ENCODE measurements at regions not wholly inside any gene's neighbourhood (a gene's known extent, or its start where the extent isn't known, plus 50 kb on each side); places are given as distances from the start of the nearest gene placed in this dataset.

DNA sequence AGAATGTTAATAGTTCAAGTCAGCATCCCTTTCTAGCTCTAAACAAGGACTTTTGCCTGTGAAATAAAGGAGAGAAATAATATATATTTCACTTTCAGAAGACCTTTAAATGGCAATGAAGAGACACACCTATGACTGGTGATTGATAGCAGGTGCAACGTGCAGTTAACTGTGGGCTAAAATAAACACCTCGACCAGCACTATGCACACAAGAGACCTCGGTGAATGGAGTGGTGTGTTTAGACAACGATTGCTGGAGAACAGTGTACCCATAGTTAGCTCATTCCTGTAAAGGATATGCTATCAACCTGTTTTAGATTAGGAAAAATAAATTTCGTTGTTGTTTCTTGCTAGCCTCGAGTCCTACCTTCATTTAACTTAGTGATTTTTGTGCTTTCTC, 143.4 kb downstream of the NR4A2 start:
- no peaks in the 10 kb centered on the region; the same call in 1 of the 2 replicates for H3K4me1 ChIP-seq (ENCODE audit: insufficient read depth, low read length)
- no peak overlapping the region for H3K9ac ChIP-seq (ENCODE audit: extremely low read depth, insufficient read length, low read length)
- no peak overlapping the region for H2BK12ac ChIP-seq (ENCODE audit: insufficient read length, low read depth, low read length)
- no CpG with 5 or more reads among the region's 6 CpGs for WGBS (ENCODE audit: extremely low coverage, insufficient read length, low lambda C conversion rate)
- no peak overlapping the region for H3K4me2 ChIP-seq (ENCODE audit: insufficient read depth, insufficient read length, low read length)
- H3K4ac ChIP-seq (ENCODE audit: low read depth, low read length): no peak overlapping the region
- H3K23ac ChIP-seq (ENCODE audit: insufficient read length, low read depth, low read length): no peak overlapping the region
- no peak for DNase-seq
- no peak overlapping the region for H2BK5ac ChIP-seq (ENCODE audit: insufficient read length, low read length)
- no peaks in the 10 kb centered on the region for H4K20me1 ChIP-seq (ENCODE audit: control insufficient read depth, insufficient read depth, insufficient read length)
- no peak overlapping the region for H3K56ac ChIP-seq (ENCODE audit: insufficient read length, low read depth, low read length)
- no peaks in the 10 kb centered on the region for H3K79me1 ChIP-seq (ENCODE audit: insufficient read depth, low read depth, low read length, poor library complexity, severe bottlenecking)
- H3K18ac ChIP-seq (ENCODE audit: insufficient read length, low read depth, low read length): no peak overlapping the region
- no peak overlapping the region for H3T11ph ChIP-seq (ENCODE audit: low read length)
- no peak overlapping the region for H3K27ac Mint-ChIP-seq
- no peaks in the 10 kb centered on the region for H3K79me2 ChIP-seq (ENCODE audit: insufficient read depth, low read length)
- no peak overlapping the region for H2BK15ac ChIP-seq (ENCODE audit: low read depth, low read length)
- no peaks in the 10 kb centered on the region for H3K27me3 Mint-ChIP-seq (ENCODE audit: low read depth)
- TF ChIP-seq, protein P1, sequence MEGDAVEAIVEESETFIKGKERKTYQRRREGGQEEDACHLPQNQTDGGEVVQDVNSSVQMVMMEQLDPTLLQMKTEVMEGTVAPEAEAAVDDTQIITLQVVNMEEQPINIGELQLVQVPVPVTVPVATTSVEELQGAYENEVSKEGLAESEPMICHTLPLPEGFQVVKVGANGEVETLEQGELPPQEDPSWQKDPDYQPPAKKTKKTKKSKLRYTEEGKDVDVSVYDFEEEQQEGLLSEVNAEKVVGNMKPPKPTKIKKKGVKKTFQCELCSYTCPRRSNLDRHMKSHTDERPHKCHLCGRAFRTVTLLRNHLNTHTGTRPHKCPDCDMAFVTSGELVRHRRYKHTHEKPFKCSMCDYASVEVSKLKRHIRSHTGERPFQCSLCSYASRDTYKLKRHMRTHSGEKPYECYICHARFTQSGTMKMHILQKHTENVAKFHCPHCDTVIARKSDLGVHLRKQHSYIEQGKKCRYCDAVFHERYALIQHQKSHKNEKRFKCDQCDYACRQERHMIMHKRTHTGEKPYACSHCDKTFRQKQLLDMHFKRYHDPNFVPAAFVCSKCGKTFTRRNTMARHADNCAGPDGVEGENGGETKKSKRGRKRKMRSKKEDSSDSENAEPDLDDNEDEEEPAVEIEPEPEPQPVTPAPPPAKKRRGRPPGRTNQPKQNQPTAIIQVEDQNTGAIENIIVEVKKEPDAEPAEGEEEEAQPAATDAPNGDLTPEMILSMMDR (conservative IDR thresholded peaks at IDR 0.05): no peak
- H3K27me3 ChIP-seq (ENCODE audit: insufficient read depth, low read length): no peaks in the 10 kb centered on the region
- no peaks in the 10 kb centered on the region for H3K23me2 ChIP-seq (ENCODE audit: insufficient read length, low read depth, low read length, poor library complexity, severe bottlenecking)
- no peak overlapping the region for H4K5ac ChIP-seq (ENCODE audit: insufficient read length, low read depth, low read length)
- H3K27ac ChIP-seq (ENCODE audit: insufficient read length, low read depth, low read length): no peak overlapping the region
- no peak overlapping the region for H2AFZ ChIP-seq (ENCODE audit: low read length)
- no peak overlapping the region for H3K14ac ChIP-seq (ENCODE audit: insufficient read depth, low read length)
- H4K8ac ChIP-seq (replicated peaks; ENCODE audit: insufficient read length, low read depth, low read length): no peak overlapping the region
- H2AK5ac ChIP-seq (ENCODE audit: insufficient read length, low read length): no peak overlapping the region
- H3K4me1 Mint-ChIP-seq: peaks cover 7 to 11% of the 10 kb centered on the region in 2 experiments
- H2BK20ac ChIP-seq (ENCODE audit: low read depth, low read length, poor library complexity, severe bottlenecking): no peak overlapping the region
- no peaks in the 10 kb centered on the region for H3K9me3 Mint-ChIP-seq
- no peaks in the 10 kb centered on the region for H3K9me3 ChIP-seq (ENCODE audit: control insufficient read depth, low read depth, low read length)
- H4K91ac ChIP-seq (ENCODE audit: insufficient read length, low read depth, low read length): no peak overlapping the region
- no peaks in the 10 kb centered on the region; a peak in 1 of 7 replicates for H3K36me3 Mint-ChIP-seq (ENCODE audit: insufficient read depth in 1 of 3, low read depth in 3 of 3)
- no peak overlapping the region for H2BK120ac ChIP-seq (ENCODE audit: low read depth, low read length, poor library complexity, severe bottlenecking)
- no peak overlapping the region for H3K4me3 Mint-ChIP-seq

Measured in H9 (cell line).